ENCODE measurements at regions not wholly inside any gene's neighbourhood (a gene's known extent, or its start where the extent isn't known, plus 50 kb on each side); places are given as distances from the start of the nearest gene placed in this dataset.

DNA sequence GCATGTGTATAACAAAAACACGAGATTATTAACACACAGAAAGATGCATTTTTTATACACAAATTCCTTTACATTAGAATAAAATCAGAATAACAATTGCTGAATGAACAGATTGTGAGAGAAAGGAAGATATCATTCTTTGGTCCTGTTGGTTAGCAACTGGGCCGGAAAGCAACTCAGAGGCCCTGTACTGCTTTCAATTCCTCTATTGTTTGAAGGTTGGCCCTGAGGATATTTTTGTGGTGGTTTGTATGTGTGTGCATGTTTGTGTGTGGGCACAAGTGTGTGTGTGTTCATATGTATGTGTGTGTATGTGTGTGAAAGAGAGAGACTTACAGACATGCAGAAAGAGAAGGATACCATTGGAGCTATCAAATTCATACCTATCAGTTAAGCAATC is 356.8 kb upstream of the DMAC1 start:
- Histone ChIP-seq H3K27ac (no peak overlapping the region), H3K27me3 (no peaks in the 10 kb centered on the region), H3K4me3 (no peak overlapping the region), H3K36me3 (no peaks in the 10 kb centered on the region), H3K4me1 (no peaks in the 10 kb centered on the region), H3K9me3 (no peaks in the 10 kb centered on the region)
- 75 to 79% methylated on average over 2 of the region's 2 CpGs for WGBS, 2 donors
- DNase-seq (no peak), ATAC-seq (ENCODE audit: low FRiP score in 2 of 2) (no peak)
- TF ChIP-seq EP300 (IDR thresholded peaks at IDR 0.05) (no peak), POLR2AphosphoS5 (IDR thresholded peaks at IDR 0.05) (no peak), POLR2A (IDR thresholded peaks at IDR 0.05) (no peak)
- TF ChIP-seq, protein P1, sequence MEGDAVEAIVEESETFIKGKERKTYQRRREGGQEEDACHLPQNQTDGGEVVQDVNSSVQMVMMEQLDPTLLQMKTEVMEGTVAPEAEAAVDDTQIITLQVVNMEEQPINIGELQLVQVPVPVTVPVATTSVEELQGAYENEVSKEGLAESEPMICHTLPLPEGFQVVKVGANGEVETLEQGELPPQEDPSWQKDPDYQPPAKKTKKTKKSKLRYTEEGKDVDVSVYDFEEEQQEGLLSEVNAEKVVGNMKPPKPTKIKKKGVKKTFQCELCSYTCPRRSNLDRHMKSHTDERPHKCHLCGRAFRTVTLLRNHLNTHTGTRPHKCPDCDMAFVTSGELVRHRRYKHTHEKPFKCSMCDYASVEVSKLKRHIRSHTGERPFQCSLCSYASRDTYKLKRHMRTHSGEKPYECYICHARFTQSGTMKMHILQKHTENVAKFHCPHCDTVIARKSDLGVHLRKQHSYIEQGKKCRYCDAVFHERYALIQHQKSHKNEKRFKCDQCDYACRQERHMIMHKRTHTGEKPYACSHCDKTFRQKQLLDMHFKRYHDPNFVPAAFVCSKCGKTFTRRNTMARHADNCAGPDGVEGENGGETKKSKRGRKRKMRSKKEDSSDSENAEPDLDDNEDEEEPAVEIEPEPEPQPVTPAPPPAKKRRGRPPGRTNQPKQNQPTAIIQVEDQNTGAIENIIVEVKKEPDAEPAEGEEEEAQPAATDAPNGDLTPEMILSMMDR (IDR thresholded peaks at IDR 0.05): no peak

DNA sequence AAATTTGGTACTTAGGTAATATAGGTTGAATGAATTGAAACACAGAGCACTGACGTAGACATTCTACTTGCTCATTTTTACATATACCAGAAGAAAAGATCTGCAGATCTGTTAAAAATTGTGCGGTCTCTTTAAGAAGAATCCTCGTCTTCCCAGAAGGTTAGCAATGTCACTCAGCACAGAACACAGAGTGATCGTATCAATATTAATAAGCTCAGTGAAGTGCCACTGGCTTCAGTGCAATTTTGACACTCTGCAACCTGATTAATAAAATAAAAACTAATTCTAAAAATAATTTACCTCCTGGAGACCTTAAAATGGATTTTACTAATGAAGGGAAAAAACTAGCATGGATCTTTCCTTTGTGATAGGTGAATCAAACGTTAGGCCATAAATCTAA is 356.1 kb upstream of the DMAC1 start:
- no peaks in the 10 kb centered on the region for H3K36me3 ChIP-seq
- H3K9me3 ChIP-seq: no peaks in the 10 kb centered on the region
- DNase-seq (no peak), ATAC-seq (ENCODE audit: low FRiP score in 2 of 2) (no peak)
- 84 to 93% methylated on average over 5 of the region's 5 CpGs for WGBS, 2 donors
- no peak overlapping the region for H3K27ac ChIP-seq
- TF ChIP-seq POLR2A (IDR thresholded peaks at IDR 0.05): no peak
- TF ChIP-seq, protein P1 (IDR thresholded peaks at IDR 0.05): no peak
- TF ChIP-seq EP300 (IDR thresholded peaks at IDR 0.05): no peak
- no peak overlapping the region for H3K4me3 ChIP-seq
- no peaks in the 10 kb centered on the region for H3K27me3 ChIP-seq
- H3K4me1 ChIP-seq: no peaks in the 10 kb centered on the region

DNA sequence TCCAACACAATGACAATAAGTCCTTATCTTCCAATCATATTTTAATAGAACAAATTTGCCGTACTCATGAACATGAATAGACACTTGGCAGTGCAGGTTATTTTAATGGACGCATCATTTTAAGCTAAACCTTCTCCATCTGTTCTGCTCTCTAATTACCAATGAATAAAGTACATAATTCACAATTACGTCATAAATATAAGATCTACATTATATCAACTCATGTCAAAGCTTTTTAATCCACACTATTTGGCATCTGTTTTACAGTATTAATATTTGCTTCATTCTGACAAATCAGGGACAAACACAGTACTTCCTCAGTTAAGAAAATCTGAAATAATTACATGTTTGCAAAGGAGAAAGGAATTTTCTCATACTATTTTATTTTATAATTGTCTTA is 344.1 kb upstream of the DMAC1 start:
- ATAC-seq (ENCODE audit: low FRiP score in 2 of 2) (no peak), DNase-seq (no peak)
- Histone ChIP-seq H3K36me3 (no peaks in the 10 kb centered on the region), H3K4me3 (no peak overlapping the region), H3K4me1 (no peaks in the 10 kb centered on the region), H3K27me3 (no peaks in the 10 kb centered on the region), H3K27ac (no peak overlapping the region), H3K9me3 (no peaks in the 10 kb centered on the region)
- WGBS, 2 donors: 97% methylated on average over 3 of the region's 3 CpGs
- TF ChIP-seq, protein P1 (IDR thresholded peaks at IDR 0.05): no peak
- TF ChIP-seq EP300 (IDR thresholded peaks at IDR 0.05): no peak
- no peak for TF ChIP-seq POLR2AphosphoS5 (IDR thresholded peaks at IDR 0.05)
- no peak for TF ChIP-seq POLR2A (IDR thresholded peaks at IDR 0.05)

DNA sequence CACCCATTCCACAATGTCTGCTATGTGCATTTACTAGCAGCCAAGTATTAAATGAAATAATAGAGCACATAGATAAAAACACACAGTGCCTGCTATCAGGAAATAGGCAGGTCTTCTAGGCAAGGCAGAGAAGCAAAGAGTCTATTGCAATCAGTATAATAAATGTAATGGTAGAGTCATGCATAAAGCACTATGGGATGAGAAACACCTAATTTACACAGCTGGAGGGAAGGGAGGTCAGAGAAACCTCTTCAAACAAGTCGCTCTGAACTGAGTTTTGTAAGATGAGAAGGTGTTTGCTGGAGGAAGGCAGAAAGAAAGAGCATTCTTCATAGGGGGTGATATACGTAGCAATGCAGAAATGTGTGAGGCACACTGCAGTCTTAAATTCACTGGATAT is 341.0 kb upstream of the DMAC1 start:
- H3K27ac ChIP-seq: no peak overlapping the region
- no peaks in the 10 kb centered on the region for H3K27me3 ChIP-seq
- no peaks in the 10 kb centered on the region for H3K4me1 ChIP-seq
- H3K4me3 ChIP-seq: no peak overlapping the region
- no peak for TF ChIP-seq POLR2A (IDR thresholded peaks at IDR 0.05)
- TF ChIP-seq, protein P1 (IDR thresholded peaks at IDR 0.05): no peak
- no peak for TF ChIP-seq POLR2AphosphoS5 (IDR thresholded peaks at IDR 0.05)
- TF ChIP-seq EP300 (IDR thresholded peaks at IDR 0.05): no peak
- no peaks in the 10 kb centered on the region for H3K36me3 ChIP-seq
- ATAC-seq (ENCODE audit: low FRiP score in 2 of 2) (no peak), DNase-seq (no peak)
- WGBS, 2 donors: 23 to 56% methylated on average over 2 of the region's 2 CpGs
- no peaks in the 10 kb centered on the region for H3K9me3 ChIP-seq

DNA sequence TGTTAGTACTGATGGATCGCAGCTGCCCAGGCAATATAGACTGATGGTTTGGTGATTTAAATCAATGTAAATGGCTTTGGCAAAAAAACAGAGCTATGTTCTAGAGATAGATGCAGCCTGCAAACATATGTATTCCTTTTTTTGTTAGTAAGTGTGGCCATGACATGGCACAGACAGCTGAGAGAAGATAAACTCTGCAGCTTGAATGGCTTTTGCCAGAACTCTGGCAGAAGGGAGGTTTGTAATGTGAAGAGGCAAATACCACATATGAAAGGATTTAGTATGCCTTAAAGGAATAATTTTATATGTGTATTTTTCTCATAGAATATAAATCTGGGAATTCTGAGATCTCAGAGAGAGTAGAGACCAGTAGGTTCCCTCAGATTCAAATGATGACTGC is 340.2 kb upstream of the DMAC1 start:
- ATAC-seq (ENCODE audit: low FRiP score in 2 of 2) (no peak), DNase-seq (no peak)
- no peak for TF ChIP-seq EP300 (IDR thresholded peaks at IDR 0.05)
- TF ChIP-seq POLR2A (IDR thresholded peaks at IDR 0.05): no peak
- TF ChIP-seq POLR2AphosphoS5 (IDR thresholded peaks at IDR 0.05): no peak
- TF ChIP-seq, protein P1 (IDR thresholded peaks at IDR 0.05): no peak
- WGBS, 2 donors: 95 to 96% methylated on average over 1 of the region's 1 CpG
- H3K27me3 ChIP-seq: no peaks in the 10 kb centered on the region
- no peaks in the 10 kb centered on the region for H3K36me3 ChIP-seq
- H3K9me3 ChIP-seq: no peaks in the 10 kb centered on the region
- no peak overlapping the region for H3K27ac ChIP-seq
- no peaks in the 10 kb centered on the region for H3K4me1 ChIP-seq
- H3K4me3 ChIP-seq: no peak overlapping the region
